ENCODE measurements at regions not wholly inside any gene's neighbourhood (a gene's known extent, or its start where the extent isn't known, plus 50 kb on each side); places are given as distances from the start of the nearest gene placed in this dataset.

DNA sequence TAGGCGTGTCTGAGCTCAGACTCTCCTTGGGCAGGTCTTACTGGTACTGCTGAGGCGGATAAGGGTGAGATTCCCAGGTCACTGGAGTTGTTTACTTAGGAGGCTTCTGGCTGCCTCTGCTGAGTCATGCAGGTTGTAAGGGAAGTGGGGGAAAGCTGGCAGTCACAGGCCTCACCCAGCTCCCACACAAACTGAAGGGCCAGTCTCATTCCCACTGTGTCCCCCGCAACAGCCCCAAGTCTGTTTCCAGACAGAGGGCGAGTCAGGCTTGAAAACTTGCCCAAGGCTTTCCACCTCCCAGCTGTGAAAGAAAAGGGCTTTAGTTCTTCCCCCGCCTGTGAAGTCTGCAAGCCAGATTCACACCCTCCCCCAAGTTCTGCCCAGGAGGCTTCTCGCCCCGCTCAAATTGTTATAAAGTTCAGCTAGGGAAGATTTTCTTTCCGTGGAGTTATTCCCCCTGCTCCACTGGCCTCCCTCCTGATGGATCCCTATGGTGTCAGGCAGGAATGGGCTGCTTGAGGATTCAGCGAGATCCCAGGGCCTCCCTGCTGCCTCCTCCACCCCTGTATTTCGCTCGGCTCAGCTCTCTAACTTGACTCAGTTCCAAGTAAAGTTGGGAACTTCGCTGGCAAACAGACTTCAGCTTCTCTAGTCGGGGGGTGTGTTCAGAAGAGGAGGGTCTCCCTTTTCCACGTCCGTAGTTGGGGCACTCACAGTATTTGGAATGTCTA lies 248.6 kb downstream of the NR4A2 start:
- DNase-seq: no peak

DNA sequence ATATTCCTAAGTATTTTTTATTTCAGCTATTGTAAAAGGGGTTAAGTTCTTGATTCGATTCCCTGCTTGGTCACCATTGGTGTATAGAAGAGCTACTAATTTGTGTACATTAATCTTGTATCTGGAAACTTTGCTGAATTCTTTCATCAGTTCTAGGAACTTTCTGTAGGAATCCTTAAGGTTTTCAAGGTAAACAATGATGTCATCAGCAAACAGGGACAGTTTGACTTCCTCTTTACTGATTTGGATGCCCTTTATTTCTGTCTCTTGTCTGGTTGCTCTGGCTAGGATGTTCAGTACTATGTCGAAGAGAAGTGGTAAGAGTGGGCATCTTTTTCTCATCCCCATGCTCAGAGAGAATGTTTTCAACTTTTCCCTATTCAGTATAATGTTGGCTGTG lies 252.7 kb downstream of the NR4A2 start:
- no peak for DNase-seq

DNA sequence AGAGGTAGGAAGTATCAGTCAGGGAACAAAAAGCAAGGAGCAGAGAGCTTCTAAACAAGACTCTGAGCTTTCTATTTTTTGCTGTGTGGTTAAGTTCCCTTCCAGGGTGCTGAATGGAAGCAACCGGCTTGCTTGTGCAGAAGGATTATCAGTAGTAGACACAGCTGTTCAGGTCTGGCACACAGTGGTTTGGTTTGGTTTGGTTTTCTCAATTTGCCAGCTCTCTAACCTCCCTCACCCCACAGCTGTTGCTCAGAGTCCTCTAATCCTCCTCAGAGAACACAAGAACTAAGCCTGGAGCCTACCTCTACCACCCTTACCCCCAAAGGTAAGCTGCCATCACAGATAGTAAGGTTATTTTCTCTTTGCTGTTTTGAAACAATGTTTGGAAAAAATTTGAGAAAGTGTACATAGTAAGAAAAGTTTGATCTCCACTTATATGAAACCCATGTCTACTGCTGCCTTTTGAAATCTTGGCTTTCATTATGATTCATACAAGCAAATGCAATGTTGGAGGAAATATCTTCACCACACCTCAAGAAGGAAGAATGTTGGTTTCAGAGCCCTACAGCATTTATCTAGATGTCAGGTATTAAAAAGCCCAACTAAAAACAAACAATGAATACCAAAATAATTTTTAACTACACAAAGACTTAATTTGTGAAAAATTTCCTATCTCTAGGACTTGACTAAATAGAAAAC lies 255.3 kb downstream of the NR4A2 start:
- no peak for DNase-seq

DNA sequence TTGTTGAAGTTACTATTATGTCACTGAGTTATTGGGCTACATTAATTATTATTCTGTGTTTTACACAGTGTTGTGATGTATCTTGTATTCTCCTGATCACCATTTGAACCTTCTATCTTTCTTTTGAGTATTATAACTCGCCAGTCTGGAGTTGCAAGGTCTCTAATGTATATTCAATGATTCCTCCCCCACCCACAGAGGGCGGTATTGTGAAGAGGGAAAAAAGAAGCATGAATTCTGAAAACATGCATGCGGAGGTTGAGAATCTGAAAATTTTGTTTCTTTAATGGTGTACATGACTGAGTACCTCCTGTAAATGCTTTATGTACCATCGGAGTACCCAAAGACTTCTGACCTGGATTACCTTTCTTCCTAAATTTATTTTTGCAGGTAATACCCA lies 266.6 kb downstream of the NR4A2 start:
- DNase-seq: peak in 2 of 3 donors; percentile 10 to 26

DNA sequence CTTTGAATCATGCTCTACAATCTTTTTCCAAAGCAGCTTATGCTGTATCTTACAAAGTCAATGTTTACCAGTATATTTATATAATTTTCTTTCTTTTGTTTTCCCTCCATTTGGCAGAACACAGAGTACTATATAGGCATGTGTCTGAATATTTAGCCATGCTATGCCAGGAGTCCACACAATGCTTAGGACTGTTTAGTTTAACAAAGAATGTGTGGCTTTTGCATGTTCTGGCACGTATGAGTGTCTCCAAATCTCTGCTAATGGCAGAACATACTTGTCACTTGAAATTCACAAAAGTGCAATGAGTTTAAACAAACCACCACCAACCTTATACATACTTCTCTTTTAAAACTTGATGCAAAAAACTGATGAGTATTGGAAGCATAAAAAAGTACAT lies 268.0 kb downstream of the NR4A2 start:
- no peak for DNase-seq

DNA sequence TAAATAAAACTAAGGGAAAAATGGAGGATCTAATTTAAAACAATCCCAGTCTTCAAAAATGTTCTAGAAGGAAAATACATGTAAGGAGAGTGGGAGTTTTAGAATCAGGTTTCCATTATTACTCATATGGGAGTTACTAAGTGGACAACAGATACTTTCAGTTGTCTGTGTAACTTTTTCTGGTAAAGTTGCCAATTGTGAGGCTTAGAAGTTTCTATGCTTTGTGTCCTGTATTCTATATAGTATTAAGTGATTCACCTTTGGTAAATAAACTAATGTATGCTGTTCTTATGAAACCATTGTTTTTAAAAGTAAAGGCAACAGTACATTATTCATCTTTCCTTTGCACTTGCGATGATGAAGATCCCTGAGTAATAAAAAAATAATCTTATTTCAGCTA lies 274.9 kb downstream of the NR4A2 start:
- DNase-seq: no peak

DNA sequence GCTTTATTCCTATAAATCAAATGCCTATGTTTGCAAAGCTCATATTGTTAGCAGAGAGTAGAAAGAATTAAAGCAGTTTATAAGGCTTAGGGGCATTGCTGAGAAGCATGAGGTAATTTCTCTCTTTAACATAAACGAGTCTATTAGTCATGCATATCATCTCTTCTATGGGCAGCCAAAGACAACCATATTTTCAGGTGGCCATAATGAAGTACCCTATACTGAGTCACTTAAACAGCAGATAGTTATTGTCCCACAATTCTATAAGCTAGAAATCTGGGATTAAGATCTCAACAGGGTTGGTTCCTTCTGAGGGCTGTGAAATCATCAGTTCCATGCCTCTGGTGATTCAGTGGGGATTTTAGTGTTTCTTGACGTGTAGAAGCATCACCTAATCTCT lies 277.5 kb downstream of the NR4A2 start:
- no peak for DNase-seq

DNA sequence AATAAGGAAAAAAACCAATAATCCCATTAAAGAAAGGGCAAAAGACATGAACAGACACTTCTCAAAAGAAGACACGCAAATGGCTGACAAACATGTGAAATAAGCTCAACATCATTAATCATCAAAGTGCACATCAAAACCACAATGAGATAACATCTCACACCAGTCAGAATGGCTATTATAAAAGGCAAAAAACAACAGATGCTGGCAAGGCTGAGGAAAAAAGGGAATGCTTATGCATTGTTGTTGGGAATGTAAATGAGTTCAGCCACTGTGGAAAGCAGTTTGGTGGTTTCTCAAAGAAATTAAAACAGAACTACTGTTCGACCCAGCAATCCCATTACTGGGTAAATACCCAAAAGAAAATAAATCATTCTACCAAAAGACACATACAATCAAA lies 285.6 kb downstream of the NR4A2 start:
- no peak for DNase-seq

DNA sequence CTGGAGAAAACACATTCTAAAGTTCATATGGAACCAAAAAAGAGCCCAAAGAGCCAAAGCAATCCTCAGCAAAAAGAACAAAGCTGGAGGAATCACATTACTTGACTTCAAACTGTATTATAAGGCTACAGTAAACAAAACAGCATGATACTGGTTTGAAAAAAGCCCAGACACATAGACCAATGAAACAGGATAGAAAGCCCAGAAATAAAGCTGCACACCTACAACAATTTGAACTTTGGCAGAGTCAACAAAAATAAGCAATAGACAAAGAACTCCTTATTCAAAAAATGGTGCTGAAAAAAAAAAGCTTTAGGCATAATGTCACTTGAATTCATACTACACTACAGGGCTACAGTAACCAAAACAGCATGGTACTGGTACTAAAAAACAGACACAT lies 289.6 kb downstream of the NR4A2 start:
- no peak for DNase-seq

DNA sequence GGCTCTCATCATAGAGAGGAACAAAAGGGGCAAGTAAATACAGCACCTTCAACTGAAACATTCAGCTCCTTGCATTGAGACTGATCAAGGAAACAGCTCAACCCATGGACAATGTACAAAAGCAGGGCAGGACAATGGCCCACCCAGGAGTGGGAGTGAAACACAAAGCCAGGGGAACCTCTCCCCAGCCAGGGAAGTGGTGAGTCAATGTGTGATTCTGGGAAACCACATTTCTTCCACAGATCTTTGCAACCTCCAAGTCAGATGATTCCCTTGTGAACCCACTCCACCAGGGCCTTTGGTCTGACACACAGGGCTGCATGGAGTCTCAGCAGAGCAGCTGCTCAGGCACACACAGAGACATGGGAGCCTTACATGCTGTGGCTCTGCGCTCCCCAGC lies 294.5 kb downstream of the NR4A2 start:
- DNase-seq: no peak

DNA sequence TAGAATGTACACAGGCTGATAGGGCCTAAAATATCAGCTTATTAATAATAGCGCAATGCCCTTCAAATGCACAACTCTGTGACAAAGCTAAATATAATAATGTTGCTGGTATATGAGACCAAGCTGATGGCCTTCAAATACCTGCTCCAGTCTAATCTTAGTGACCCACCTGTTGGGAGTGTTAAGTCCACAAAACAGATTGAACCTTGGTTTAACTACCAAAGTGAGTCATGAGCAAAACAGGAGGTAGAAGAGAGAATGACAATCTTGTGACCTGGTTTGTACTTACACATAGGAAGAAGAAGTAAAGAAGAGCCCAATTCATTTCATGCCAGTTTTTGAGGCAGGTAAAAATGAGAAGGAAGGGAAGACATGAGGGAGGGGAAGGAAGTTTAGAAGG lies 295.0 kb downstream of the NR4A2 start:
- no peak for DNase-seq

DNA sequence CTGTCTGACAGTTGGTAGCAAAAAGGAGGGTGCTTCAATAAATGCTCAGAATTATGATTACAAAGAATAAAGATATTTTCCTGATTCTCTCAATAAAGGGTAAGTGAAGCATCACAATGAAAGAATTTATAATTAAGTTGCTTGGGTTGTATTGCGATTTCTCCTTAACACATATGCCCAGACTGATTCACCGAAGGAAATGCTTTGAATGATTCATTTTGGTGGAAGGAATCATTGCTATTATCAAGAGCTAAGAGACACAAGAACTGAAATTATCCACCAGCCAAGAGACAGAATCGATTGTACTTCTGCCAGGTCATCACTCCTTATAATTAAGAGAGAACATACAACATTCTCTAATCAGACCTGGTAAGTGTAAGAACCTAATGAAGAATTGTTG lies 301.4 kb downstream of the NR4A2 start:
- no peak for DNase-seq

DNA sequence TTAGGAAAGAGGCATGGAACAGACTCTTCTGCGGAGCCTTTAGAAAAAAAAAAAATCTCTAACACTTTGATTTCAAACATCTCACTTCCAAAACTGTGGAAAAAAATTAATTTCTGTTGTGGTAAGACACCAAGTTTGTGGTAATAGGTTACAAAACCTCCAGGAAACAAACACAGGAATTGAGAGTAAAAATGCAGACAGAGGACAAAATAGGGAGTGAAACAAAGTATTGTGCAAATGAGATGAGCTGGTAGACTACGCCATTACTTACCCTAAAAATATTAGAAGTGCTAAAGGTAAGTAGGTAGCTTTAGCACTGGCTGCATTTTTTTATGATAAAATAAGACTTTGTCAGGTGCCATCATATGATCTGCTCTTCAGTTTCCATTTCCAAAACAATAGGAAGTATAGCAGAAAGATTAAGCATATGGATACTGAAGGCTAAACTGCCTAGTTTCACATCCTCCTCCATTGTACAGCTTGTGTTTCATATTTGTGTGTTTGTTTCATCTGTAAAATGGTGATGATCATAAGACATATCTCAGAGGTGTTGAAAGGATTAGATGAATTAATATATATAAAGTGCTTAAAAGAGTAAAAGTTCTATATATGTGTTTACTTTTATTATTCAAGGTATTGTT lies 309.2 kb downstream of the NR4A2 start:
- DNase-seq: peak; percentile 16 to 54 (median 45)

DNA sequence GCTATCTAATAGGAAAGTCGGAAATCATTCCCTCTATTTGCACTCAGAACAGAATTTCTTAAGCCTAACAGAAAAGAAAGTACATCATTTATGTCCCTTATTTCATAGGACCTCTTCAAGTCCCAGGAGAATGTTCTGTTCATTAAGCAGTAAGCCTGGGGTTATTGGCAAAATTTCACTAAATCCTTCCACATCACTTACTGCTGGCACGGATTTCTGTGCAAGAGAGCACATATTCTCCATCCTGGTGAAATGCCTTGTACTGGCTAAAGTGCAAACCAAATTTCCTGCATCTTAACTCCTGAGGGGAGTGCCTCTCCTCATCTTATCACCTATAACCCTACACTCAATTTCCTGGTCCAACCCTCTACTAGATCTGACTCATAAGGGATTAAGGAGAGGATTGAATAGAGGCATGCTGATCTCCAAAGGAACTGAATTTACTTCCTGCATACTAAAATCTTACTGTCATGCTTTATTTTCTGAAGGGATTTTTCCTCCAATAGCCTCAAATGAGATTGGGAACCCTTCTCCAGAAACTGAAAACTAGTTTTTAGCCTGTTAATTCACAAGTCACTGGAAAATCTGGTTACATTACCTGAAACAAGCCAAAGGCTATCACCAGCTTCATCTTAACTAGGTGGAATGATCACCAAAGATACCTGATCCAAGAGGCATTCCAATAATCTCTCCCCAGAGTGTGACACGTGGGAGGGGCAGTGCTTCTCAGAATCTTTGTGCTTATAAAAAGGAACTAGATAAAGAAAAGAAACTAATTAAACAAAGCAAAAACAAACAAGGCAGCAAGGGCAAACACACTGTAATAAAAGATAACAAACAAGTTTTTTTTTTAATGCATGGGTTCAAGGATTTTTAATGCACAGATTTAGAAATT lies 311.1 kb downstream of the NR4A2 start:
- DNase-seq: no peak

DNA sequence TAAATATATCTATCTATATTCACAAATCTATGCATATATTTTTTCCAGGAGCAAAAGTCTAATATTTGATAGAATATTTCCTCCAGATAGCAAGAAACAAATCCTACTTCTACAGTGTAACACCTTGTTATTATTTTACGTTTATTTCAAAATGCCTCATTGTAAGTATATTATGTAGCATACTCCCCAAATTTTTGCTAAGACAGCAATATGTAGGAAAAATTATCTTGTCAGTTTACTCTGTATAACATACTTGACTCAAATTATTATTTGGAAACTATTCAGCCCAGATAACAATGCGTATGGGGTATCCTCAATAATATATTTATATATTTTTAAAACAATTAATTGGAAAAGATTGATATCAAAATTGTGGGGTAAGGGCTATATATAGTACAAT lies 313.2 kb downstream of the NR4A2 start:
- DNase-seq: no peak

DNA sequence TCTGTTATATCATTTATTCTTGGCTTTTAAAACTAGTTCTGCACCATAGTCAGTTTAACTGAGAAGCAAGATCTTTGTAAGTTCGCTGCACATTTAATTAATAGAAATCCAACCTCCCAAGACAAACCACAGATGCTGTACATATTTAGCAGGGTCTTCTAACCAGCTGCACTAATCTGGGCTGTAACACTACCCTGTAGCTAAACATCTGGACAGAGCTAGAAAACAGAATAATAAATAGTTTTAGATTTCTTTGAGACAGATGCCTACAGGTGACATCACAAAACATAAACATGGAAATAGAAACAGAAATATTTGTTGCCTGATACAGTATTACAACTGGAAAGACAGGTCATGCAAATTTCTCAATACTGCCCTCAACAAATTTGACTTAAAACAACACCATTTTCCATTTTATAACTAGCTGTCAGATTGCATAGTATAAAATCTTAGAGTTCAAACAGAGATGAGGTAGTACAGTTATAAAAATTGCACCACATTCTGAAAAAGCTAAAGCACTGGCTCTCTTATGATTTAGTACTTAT lies 315.1 kb downstream of the NR4A2 start:
- DNase-seq: no peak

DNA sequence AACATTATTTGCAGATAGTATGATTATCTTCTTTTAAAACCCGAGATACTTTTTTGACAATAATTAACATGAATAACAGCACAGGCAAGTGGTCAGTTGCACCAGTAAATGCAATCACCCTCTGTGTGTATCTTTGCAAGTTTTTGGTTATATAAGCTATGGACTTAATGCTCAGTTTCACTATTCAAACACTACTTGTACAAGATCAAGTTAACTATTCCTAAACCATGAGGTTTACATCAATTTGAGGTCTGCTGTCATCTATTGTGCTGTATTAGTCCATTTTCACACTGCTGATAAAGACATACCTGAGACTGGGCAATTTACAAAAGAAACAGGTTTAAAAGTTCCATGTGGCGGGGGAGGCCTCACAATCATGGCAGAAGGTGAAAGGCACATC lies 323.2 kb downstream of the NR4A2 start:
- no peak for DNase-seq

DNA sequence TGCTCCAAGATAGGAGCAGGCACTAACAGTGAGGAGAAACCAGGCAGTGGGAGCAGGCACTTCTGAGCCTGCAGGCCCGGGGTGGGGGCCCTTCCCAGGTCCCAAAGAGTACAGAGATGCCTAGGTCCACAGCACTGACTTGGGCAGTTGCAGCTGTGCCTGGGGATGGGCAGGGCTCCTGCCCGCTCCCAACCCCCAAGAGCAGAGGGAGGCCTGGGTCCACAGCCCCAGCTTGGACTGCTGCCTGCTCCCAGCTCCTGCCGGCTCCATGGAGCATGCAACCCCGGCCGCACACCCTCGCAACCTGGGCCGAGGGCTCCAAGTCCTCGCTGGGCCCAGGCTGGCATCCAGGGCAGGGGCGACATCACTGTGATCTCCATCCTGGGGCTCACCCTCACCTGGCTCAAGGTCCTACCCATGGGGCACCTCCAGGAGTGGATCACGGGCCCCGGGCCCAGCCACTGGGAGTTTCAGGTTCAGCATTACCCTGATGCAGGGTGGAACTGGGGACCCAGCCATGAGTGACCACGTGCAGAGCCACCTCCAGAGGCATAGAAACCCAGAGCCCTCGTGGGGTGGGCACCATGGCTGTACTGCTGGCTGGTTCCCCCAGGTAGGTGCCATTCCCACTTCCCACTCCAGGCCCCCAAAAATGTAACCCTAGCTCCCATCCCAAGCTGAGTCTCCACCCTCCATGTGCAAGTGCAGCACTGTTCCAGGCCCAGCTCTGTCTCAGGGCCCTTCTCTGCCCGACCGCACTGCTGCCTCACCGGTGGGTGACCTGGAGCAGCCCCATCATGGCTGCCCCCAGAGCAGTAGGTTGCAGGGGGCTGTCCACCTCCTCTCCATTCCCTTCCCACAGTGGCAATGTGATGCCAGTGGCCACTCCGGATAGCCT lies 325.6 kb downstream of the NR4A2 start:
- no peak for DNase-seq

DNA sequence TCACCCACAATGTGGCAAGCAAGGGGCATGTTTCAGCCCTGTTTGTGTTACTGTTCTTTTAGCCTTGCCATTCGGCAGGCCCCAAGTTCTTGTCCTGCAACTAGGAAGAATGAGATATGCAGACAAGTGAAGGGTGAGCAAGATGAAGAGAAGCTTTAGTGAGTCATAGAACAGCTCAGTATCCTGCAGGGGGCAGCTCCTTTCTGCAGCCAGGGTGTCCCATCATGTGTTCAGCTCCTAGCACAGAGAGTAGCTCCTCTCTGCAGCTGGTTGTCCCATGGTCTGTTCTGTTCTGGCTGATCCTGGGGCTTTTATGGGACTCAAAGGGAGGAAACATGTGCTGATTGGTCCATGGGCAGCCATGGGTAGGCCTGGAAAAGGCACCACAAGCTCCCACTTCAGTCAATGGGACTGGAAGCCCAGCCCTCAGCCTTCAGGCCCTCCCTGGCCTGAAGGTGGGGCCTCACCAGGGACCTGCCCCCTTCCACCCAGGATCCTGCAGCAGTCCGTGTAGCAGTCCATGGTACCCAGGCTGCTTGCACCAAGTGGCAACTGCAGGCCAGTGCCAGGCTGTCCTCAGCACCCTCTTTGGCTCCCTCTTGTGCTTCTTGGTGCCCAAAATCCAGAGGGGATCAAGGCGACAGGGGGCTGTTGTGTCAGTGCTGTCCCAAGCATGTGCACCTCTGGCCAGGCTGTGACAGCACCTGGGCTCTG lies 326.4 kb downstream of the NR4A2 start:
- DNase-seq: peak in 2 of 3 donors; percentile 7 to 12

DNA sequence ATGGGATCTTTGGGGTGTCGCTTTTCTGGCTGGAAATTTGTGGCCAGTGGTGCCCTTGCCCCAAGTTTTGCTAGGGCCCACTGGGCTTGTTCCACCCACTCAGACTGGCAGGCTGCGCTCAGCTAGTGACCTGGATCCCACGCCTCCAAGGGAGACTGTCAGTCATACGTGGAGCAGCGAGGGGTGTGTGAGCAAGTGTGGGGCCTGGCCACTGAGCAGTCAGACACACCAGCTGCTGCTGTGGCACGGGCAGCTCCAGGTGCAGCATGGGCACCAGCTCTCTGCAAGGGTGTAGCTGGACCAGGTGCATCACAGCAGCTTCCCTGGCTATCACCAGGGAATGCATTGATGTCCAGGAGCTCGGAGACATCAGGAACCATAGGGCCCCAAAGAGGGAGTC lies 327.0 kb downstream of the NR4A2 start:
- no peak for DNase-seq

DNA sequence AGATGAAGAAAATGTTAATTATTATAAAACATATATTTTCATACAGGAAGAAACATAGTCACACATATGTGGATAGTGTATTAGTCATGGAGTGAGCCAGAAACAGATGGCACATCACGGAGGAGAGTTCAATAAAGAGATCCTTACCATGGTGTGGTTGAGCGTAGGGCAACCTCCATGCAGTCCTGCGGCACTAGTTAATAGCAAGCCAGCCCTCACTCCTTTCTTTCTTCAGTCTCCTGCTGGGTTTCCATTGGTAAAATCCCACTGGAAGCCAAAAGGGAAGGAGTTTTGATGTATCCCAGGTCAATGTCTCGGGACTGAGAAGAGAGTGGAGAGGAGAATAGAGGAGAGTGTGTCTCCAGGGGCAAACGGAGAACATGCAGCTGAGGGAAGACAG lies 328.1 kb downstream of the NR4A2 start:
- DNase-seq: no peak
